SIG-M5 (cell line): ENCODE measurements at regions not wholly inside any gene's neighbourhood (a gene's known extent, or its start where the extent isn't known, plus 50 kb on each side); places are given as distances from the start of the nearest gene placed in this dataset.

Experiments
- DNase-seq: peaks from one replicate; lab custom pipeline; 2025; lab: John Stamatoyannopoulos, UW

DNA sequence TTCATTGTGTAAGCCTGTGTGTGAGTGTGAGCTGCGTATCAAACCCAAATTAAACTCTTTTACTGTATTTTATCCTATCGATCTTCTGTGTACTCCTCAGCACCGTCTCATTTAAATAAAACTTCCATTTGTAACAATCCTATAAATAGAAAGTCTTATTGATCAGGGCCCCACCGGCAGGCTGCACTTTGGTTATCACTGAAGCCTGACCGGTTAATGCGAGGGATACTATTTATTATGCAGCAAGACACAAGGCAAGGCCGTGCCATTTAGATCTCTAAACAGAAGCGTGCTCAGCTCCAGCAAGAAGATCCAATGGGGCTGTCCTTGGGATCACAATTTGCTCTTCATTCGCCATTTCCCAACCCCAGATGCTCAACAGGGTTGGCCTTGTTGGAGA lies 252.6 kb upstream of the TSHZ3 start:
- DNase-seq: no peak

DNA sequence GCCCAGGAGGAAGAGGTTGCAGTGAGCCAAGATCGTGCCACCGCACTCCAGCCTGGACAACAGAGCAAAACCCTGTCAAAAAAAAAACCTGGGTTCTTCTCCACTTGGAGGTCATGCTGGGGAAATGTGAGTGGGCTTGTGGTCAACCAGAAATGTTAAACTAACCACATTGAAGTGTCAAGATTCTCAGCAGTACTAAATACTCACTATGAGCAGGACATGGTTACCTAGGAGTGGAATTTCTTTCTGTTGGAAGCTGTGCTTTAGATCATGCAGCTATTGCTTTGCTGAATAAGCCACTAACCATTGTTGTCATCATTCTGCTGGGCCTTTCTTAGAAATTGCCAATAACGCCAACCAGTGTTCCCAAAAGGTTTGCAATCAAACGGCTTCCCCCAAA lies 253.3 kb upstream of the TSHZ3 start:
- DNase-seq: no peak

DNA sequence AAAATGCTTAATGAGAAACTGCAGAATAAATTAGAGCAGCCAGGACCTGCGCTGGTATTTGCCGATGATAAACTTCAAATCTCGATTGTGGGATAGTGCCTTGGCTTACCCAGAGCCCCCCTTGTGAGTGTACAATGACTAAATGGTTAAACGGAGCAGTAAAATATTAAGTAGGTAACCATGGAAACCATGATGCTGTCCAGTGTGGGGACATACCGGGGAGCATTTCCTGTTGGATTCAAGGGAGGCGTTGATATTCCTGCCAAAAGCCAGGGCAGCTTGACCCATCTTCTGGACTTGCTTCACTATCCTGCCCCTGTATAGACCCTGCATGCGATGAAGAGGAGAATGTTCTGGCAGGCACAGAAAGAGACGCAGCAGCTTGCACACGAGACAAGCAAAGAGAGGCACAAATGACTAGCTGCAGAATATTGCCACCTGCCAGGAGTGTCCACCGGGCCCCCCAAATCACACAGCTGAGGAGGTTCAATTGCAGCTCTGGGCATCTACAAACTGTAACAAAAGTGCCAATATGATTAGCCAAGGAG lies 255.3 kb upstream of the TSHZ3 start:
- DNase-seq: no peak

DNA sequence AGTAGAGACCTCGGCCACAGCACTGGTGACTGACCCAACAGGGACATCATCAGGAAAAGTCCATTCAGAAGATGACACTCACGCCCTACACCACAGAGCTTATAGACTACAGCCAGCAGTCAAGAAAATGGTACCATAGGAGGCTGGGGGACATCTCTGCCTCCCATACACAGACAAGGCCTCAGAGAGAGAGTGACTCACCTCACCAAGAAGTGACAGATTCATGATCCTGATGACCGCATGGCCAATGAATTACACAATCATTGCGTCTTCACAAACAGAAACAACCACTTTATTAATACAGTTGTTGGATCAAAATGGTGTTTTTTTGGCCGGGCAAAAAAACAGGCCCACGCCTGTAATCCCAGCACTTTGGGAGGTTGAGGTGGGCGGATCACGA lies 260.8 kb upstream of the TSHZ3 start:
- DNase-seq: no peak

DNA sequence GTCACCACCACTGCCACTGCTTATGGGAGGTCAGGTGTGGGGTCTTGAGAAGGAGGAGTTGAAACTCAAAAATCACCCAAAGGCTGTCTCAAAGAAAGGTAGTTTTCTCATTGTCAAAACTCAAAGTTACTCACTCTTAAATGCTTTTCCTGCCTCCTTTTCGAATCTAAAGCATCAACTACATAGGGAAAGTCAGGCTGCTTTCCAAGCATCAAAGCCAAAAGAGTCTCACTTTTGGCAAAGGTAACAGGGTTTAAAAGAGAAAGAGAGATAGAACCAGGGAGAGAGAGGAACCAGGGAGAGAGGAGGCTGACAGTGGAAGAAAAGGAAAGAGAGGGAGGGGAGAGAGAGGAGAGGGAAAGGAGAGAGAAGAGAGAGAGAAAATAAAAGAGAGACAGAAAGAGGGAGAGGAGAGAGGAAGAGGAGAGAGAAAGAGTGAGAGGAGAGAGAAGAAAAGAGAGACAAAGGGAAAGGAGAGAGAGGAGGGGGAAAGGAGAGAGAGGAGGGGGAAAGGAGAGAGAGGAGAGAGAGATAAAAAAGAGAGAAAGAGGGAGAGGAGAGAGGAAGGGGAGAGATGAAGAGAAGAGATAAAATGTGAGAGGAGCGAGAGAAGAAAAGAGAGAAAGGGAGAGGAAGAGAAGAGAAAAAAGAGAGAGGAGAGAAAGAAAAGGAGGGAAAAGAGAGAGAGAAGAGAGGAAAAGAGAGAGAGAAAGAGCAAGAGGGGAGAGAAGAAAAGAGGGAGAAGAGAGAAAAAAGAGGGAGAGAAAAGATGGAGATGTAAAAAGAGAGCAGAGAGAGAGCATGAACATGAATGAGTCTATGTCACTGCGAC lies 262.0 kb upstream of the TSHZ3 start:
- DNase-seq: no peak

DNA sequence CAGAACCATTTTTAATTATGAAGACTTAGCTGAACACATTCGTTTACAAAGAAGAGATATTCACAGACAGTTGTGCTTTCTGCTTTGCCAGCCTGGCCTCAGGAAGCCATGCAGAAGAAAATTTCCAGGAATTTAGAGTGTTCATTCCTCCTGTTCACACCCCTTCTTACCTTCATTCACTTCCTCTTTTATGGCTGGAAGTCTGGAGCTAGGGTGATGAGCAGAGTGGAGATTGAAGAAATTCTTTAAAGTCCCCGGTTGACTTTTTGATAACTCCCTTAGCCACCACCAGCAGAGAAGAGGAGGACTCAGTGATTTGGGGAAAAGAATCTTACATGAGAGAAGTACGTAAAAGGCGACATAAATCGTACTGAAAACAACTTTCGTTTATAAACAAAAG lies 263.6 kb upstream of the TSHZ3 start:
- DNase-seq: no peak

DNA sequence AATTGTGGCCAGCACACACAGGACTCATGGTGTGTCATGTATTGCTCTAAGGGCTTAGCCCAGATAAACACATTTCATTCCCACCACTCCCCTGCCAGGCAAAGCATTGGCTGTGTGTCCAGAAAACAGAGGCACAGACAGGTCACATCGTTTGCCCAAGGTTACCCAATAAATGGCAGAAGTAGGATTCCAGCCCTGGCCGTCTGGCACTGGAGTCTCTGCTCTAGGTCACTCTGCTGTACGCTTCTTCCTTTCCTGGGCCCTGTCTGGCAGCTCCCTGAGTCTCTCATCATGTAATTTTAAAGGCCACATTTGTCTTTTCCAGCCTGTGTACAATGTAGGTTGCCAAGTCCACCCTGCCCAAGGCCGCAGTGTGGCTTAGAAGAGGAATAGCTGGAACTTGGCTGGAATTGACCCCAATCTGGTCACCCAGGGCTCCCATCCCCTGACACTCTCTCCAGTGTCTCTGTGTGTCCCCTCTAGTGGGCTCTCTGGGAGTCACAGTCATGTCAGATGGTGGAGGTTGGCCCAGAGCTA lies 264.5 kb upstream of the TSHZ3 start:
- DNase-seq: no peak

DNA sequence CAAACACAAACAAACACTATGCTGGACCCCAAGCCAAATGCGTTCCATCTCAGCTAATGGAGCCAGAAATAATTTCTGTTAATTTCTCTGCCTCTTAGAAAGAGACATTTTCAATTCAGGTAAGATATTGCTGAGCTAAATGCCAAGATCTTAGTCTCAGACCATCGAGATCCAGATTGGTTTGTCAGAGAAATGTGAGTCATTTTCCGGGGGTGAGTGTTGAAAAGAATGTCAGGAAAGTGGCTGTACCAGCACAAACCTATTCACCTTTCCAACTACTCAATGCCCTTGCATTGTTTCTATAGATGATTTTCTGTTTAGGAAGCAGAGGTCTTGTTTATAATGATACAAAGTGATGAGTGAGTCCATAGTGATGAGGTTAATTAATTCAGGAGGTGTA lies 266.8 kb upstream of the TSHZ3 start:
- DNase-seq: no peak

DNA sequence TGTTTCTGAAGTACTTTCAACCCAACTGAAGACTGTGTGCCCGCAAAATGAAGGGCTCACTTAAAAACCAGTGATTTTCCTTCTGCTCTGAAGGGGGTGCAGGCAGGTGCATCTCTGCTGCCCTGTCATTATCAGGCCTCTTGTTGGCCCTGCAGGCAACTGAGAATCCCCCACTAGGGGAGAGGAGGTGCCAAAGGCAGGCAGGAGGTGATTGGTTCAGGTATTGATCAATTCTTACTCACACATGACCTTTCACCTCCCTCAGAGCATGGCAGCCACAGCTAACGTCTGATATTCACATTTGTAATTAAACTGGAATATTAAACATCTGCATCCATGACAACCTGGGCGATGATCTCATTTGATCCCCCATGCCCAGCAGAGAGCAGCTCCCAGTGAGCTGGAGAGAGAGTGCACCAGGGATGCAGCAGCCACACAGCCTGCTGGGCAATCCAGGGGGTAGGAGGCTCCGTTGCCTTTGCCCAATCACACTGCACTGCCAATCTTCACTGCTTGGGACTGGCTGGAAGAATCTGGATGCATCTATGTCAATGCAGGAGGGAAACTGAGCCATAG lies 267.9 kb upstream of the TSHZ3 start:
- no peak for DNase-seq

DNA sequence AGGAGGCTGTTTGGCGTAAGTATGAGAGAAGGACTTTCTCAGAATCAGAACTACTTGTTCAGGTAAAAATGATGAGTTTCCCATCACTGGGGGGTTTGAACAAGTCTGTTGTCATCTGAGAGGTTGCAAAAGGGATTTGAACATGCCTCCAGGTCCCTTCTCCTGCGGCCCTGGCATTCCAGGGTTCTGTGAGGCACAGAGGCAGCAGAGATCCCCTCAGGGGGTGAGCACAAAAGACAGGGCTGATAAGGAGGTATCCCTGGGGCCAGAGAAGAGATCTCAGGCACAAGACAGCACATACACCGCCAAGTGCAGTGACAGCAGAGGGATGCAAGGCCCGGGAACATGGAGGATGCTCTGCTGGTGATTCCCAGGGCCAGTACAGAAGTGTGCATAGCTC lies 275.8 kb upstream of the TSHZ3 start:
- no peak for DNase-seq

DNA sequence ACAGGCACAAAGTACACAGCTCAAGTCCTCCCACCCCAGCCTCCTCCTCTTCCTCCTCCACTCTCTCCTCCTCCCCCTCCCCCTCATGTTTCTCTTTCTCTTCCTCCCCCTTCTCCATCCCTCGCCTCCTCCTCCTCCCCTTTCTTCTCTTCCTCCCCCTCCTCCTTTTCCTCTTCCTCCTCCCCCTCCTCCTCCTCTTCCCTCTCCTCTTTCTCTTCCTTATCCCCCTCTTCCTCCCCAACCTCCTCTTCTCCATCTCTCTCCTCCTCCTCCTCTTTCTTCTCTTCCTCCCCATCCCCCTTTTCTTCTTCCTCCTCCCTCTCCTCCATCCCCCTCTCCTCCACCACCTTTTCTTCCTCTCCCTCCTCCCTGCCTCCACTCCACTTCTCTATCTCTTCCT lies 276.3 kb upstream of the TSHZ3 start:
- no peak for DNase-seq

DNA sequence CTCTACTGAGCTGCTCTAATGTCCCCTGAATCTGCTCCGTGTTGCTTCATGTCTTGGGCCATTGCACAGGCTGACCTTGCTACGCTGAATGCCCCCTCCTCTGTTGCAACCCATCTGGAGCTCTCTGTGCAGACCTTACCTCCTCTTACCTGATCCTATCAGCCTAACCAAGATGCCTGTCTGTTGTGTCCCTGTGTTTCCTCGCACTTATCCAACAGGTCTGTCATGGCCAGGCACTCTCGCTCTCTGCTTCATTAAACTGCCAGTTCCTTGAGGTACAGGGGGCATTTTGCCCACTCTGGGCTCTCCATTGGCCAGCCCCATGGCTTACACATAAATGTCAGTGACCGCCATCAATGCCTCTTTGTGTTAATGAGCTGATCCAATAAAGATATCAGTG lies 277.7 kb upstream of the TSHZ3 start:
- no peak for DNase-seq

DNA sequence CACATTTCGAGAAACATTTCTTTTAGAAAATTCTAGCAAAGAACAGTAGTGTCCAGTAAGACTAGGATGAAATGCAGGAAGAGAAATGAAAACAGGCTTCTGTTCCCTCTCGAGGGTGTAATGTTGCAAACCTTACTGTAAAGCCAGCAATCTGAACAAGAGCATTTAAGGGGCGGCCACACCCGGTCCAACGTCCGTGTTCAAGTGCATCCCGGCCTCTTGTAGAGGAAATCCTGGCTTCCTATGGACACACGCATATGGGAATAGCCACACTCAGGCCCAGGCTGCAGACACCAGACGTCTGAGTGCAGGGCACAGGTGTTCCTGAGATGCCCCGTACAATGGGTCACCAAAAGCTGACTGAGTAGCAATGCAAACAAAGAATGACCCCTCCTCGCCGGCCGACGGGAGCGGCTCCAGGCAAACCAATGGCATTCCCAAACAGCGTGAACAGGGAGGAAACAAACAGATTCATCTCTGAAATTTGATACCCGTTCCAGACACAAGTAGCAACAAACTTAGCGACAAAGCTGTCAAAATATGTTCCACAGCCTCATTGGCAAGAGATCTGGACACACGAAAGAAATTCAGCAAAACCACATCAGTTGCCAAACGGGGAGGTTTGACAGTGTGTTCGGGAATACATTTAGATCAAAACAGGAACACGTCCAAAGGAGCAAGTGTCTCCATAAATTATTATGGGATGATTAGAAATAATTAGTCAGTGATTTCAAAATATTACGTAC lies 278.6 kb upstream of the TSHZ3 start:
- DNase-seq: no peak

DNA sequence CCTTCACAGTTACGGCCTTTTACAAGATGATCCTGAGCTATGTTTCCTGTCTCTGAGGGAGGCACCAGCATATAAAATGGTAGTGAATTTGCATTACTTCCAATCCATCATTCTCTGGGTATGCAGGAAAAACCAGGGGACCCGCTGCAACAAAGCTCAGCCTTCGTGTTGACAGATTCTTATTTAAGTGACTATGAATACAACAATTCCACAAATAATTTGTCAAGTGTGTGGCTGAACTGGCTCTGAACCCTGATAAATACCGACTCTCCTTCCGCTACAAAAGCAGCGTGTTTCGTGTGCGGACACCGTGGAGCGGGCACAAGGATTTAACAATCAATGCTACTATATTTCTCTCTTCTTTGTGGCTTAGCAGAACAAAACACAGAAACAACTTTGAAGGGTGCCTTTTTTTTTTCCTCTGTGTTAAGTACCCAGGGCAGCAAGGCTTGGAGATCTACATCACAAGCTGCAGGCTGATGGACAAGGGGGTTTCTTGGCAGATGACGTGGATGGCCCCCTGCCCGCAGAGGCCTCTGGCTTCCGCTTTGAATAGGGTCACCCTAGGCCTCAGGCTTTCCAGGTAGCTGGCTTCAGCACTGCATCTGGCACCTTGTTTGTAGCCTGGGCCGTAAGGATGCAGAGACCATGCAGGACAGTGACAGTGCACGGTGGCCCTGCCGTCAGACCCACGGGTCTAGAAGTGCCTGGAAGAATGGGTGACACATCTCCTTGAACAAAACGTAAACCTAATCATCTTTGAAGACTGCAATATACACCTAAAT lies 280.5 kb upstream of the TSHZ3 start:
- no peak for DNase-seq

DNA sequence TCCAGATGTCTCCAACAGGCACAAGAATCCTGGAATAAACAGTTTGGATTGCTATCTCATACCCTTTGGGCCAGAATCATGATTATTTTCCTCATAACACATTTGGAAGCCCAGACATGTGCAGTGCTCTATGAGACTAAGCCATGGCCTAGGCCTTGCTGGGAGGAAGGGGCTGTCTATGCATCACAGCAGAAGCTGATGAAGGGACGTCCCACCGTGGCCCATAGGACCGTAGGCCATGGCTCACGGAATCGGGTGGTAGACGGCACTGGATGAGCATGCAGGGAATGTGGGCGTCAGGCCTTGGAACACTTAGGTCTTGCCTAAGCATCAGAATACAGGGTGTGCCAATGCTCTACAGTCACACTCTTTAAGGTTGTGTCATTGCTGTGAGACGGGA lies 283.8 kb upstream of the TSHZ3 start:
- no peak for DNase-seq

DNA sequence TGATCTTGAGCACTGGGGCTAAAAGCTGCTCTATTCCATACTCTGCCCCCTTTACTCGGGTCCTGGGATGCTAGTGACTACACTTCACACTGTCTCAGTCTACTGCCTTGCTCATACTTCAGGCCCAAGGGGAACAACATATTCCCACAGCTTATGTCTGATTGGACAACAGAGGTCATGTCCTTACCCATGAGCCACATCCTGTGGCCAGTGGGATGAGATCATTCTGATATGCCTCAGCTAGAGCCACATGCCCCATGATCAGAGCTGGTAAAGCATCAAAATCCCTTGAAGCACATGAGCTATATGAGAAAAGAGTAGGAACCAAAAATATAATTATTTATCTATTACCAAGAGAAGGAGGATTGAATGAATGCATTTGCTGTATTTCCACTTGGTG lies 290.1 kb upstream of the TSHZ3 start:
- DNase-seq: no peak

DNA sequence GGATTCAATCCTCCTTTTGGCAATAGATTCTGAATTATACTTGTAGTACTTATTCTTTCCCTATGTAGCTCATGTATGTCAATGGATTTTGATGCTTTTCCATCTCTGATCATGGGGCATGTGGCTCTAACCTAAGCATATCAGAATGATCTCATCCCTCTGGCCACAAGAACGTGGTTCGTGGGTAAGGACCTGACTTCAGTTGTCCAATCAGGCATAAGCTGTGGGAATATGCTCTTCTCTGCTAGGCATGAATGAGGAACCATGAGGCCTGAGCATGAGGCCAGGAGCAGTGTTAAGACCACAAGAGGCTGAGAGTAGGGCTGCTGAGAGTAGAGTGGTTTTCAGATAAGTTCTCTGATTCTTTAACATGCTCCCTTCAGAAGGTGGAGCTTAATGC lies 292.4 kb upstream of the TSHZ3 start:
- no peak for DNase-seq

DNA sequence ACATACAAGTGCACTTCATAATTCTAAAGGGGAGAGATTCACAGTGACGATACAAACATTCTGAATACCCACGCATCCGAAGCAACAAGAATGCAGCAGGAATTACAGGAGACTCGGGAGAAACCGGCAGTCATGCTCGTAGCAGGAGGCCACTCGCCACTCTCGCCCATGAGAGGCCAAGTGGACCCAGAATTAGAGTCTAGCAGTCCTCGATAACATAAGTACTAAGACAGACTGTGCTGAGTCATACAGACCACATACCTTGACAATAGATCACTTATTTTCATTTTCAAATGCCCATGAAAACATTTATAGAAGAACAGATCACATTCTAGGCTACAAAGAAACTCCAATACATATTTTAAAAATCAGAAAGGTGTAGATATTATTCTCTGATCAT lies 299.1 kb upstream of the TSHZ3 start:
- DNase-seq: no peak

DNA sequence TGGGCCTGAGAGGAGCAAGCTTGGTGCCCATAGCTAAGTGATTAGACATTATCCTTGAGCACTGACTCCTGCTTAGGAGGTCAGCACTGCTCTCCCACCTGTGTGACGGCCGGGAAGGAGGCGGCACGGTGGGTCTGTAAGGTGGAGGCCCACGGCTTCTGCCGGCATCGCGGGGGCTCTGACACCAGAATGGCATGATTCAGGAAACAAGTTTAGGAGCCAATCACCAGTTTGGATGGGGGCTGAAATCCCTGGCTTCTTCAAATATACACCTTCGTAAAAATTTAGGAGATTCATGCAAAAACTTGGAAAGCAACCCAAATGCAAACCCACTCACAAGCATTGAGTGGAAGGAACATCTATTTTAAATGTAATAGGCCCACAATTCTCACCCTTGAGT lies 307.3 kb upstream of the TSHZ3 start:
- DNase-seq: no peak

DNA sequence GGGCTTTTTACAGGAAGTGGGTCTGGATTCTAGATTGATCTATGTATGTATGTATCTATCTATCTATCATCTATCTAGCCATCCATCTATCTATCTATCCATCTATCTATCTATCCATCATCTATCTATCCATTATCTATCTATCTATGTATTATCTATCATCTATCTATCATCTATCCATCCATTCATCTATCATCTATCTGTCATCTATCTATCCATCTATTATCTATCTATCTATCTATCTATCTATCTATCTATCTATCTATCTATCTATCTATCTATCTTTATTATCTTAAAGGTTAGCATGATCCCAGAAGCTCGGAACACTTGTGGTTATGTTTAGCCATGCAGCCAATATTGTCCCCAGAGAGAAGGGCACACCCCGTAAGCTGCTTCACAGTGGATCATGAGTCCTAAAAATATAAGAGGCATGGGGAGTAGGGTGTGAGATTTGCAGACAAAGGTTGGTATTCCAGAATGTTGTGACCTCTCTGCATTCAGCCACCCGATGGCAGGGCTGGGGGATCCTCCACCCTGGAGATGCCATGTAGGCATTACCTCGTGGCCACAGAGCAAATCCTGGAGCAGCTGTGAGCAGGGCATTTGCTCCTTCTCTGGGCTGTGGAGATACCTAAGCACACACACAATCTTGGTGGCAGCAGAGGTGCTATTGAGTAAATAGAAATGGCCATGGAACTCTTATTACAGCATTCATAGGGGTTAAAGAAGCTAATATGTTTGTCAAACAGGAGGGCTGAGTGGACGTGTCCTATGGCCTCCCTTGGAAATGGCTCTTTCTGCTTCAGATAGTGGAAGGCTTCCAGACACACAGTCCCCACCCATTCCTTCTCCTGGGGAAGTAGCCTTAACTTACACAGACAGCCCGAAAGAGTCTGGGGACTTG lies 310.0 kb upstream of the TSHZ3 start:
- no peak for DNase-seq

DNA sequence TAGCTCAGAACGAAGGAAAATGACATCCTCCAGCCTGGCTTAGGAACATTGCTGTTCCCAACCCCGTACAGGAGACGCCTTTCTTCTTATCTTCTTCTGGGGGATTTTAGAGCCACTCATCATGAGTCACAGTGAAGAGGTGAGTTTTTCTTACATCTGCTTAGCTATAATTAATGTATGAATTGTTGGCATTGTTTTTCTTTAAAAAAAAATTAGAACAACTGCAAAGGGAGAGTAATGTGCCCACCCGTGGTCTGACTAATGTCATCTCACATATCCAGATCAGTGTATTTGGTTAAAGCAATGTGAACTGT lies 310.6 kb upstream of the TSHZ3 start:
- no peak for DNase-seq
